22Rv1 (cell line): ENCODE measurements at regions not wholly inside any gene's neighbourhood (a gene's known extent, or its start where the extent isn't known, plus 50 kb on each side); places are given as distances from the start of the nearest gene placed in this dataset.

Experiments used
- CTCF ChIP-seq: fragments of 450-650 bp; IDR thresholded peaks from 2 replicates; pipeline ENCODE4 v1.5.1; 2017; ENCODE audit warnings: mild to moderate bottlenecking
- ZFX ChIP-seq: fragments of 450-650 bp; IDR thresholded peaks from 2 replicates; pipeline ENCODE4 v1.6.1; 2017; ENCODE audit warnings: antibody characterized with exemption, borderline replicate concordance

- TF ChIP-seq CTCF (no peak), ZFX (no peak)
Observed at GRCh38 chr3:178019645-178020044, 516.6 kb upstream of the KCNMB2 start.
